ENCODE measurements at regions not wholly inside any gene's neighbourhood (a gene's known extent, or its start where the extent isn't known, plus 50 kb on each side); places are given as distances from the start of the nearest gene placed in this dataset.

- Histone ChIP-seq H3K9me2 (ENCODE audit: insufficient read depth, low read length) (no peaks in the 10 kb centered on the region), H3K9me3 (ENCODE audit: low read length) (no peaks in the 10 kb centered on the region), H2AFZ (ENCODE audit: low read depth, low read length) (no peak overlapping the region), H3K27ac (ENCODE audit: low read length) (no peak overlapping the region), H3F3A (ENCODE audit: insufficient read depth, low read length, poor library complexity, severe bottlenecking) (no peaks in the 10 kb centered on the region), H3K27me3 (ENCODE audit: insufficient read depth, low read depth, low read length) (no peaks in the 10 kb centered on the region), H3K36me3 (ENCODE audit: insufficient read depth, low read length) (no peaks in the 10 kb centered on the region), H4K20me1 (ENCODE audit: insufficient read depth) (no peaks in the 10 kb centered on the region), H3K79me2 (replicated peaks; ENCODE audit: insufficient read depth, low read length) (no peaks in the 10 kb centered on the region), H3K4me3 (ENCODE audit: low read length) (no peak overlapping the region), H3K9ac (ENCODE audit: low read length) (no peak overlapping the region), H3K4me2 (ENCODE audit: low read length) (no peak overlapping the region)
- no peak for TF ChIP-seq POLR2AphosphoS5 (IDR thresholded peaks at IDR 0.05)
- TF ChIP-seq TAF1 (IDR thresholded peaks at IDR 0.05; ENCODE audit: low read depth) = no peak
- TF ChIP-seq EZH2 (IDR thresholded peaks at IDR 0.05; ENCODE audit: borderline replicate concordance, insufficient read depth, low read length, poor library complexity, severe bottlenecking) = no peak
- TF ChIP-seq RAD21 (conservative IDR thresholded peaks at IDR 0.05) = no peak
- no peak for TF ChIP-seq CTCF (IDR thresholded peaks at IDR 0.05; ENCODE audit: poor library complexity, severe bottlenecking)
- no peak for TF ChIP-seq SMC3 (conservative IDR thresholded peaks at IDR 0.05; ENCODE audit: poor library complexity)
- TF ChIP-seq EP300 (conservative IDR thresholded peaks at IDR 0.05; ENCODE audit: poor library complexity, severe bottlenecking) = no peak
- no peak for TF ChIP-seq REST (IDR thresholded peaks at IDR 0.05; ENCODE audit: borderline replicate concordance)
- TF ChIP-seq MXI1 (conservative IDR thresholded peaks at IDR 0.05; ENCODE audit: poor library complexity, severe bottlenecking) = no peak
These were observed 459.6 kb upstream of the NECTIN3 start for GRCh38 chr3:110612045-110612444.

GRCh38 chr3:110614186-110614585 is 457.4 kb upstream of the NECTIN3 start:
- no peaks in the 10 kb centered on the region for H3K9me3 ChIP-seq (ENCODE audit: low read length)
- H3F3A ChIP-seq (ENCODE audit: insufficient read depth, low read length, poor library complexity, severe bottlenecking) = no peaks in the 10 kb centered on the region
- H3K27ac ChIP-seq (ENCODE audit: low read length) = no peak overlapping the region
- H3K4me2 ChIP-seq (ENCODE audit: low read length) = no peak overlapping the region
- H3K36me3 ChIP-seq (ENCODE audit: insufficient read depth, low read length) = no peaks in the 10 kb centered on the region
- H3K4me3 ChIP-seq (ENCODE audit: low read length) = no peak overlapping the region
- H3K9me2 ChIP-seq (ENCODE audit: insufficient read depth, low read length) = no peaks in the 10 kb centered on the region
- H4K20me1 ChIP-seq (ENCODE audit: insufficient read depth) = no peaks in the 10 kb centered on the region
- H3K27me3 ChIP-seq (ENCODE audit: insufficient read depth, low read depth, low read length) = no peaks in the 10 kb centered on the region
- no peaks in the 10 kb centered on the region for H3K79me2 ChIP-seq (replicated peaks; ENCODE audit: insufficient read depth, low read length)
- no peak overlapping the region for H2AFZ ChIP-seq (ENCODE audit: low read depth, low read length)
- TF ChIP-seq POLR2AphosphoS5 (IDR thresholded peaks at IDR 0.05) (no peak), REST (IDR thresholded peaks at IDR 0.05; ENCODE audit: borderline replicate concordance) (no peak), SMC3 (conservative IDR thresholded peaks at IDR 0.05; ENCODE audit: poor library complexity) (no peak), RAD21 (conservative IDR thresholded peaks at IDR 0.05) (no peak), EZH2 (IDR thresholded peaks at IDR 0.05; ENCODE audit: borderline replicate concordance, insufficient read depth, low read length, poor library complexity, severe bottlenecking) (no peak), CTCF (IDR thresholded peaks at IDR 0.05; ENCODE audit: poor library complexity, severe bottlenecking) (no peak), MXI1 (conservative IDR thresholded peaks at IDR 0.05; ENCODE audit: poor library complexity, severe bottlenecking) (no peak), EP300 (conservative IDR thresholded peaks at IDR 0.05; ENCODE audit: poor library complexity, severe bottlenecking) (no peak), TAF1 (IDR thresholded peaks at IDR 0.05; ENCODE audit: low read depth) (no peak)
- no peak overlapping the region for H3K9ac ChIP-seq (ENCODE audit: low read length)
